A673 (cell line): ENCODE measurements at regions not wholly inside any gene's neighbourhood (a gene's known extent, or its start where the extent isn't known, plus 50 kb on each side); places are given as distances from the start of the nearest gene placed in this dataset.

Experiments used
- BruUV-seq: library from RNA; stranded (reverse); fragments of 400-500 nt; replicated peaks from 2 replicates; lab custom pipeline; 2021; lab: Mats Ljungman, UMichigan
- CTCF ChIA-PET: fragments of 300-600 bp; sonication (Branson Sonifier 250); formaldehyde crosslinking; loops from one replicate; lab custom pipeline; 2022; ENCODE audit warnings: antibody characterized with exemption; lab: Charles Lee
- POLR2A ChIA-PET: fragments of 300-600 bp; sonication (Branson Sonifier 250); formaldehyde crosslinking; loops from one replicate; lab custom pipeline; 2022; ENCODE audit warnings: antibody characterized with exemption; ENCODE audit not compliant: low non-redundant PET; lab: Charles Lee
- DNase-seq: peaks from one replicate; pipeline ENCODE4 v3.0.0-alpha.2; 2015; ENCODE audit warnings: low spot score
- H3K27ac ChIP-seq: fragments of 200-600 bp; sonication (generic); 2 replicates; pipeline ENCODE4 v1.5.1; 2016; ENCODE audit warnings: mixed run types, low read depth, mild to moderate bottlenecking, mixed read lengths, antibody characterized with exemption, low read length; ENCODE audit not compliant: poor library complexity, severe bottlenecking
- H3K27me3 ChIP-seq: fragments of 200-600 bp; sonication (generic); replicated peaks from 2 replicates; pipeline ENCODE4 v1.6.1; 2017; ENCODE audit warnings: mixed run types, low read depth, mild to moderate bottlenecking, mixed read lengths, antibody characterized with exemption, low read length; ENCODE audit not compliant: insufficient read depth, poor library complexity
- H3K36me3 ChIP-seq: fragments of 200-600 bp; sonication (generic); 2 replicates; pipeline ENCODE4 v1.6.1; 2016; ENCODE audit warnings: mixed run types, mild to moderate bottlenecking, mixed read lengths, antibody characterized with exemption, low read length; ENCODE audit not compliant: insufficient read depth, poor library complexity, severe bottlenecking
- H3K4me1 ChIP-seq: fragments of 200-600 bp; sonication (generic); 2 replicates; pipeline ENCODE4 v1.6.1; 2017; ENCODE audit warnings: mixed run types, mild to moderate bottlenecking, mixed read lengths, antibody characterized with exemption, low read length; ENCODE audit not compliant: insufficient read depth, poor library complexity, severe bottlenecking
- H3K4me3 ChIP-seq: fragments of 200-600 bp; sonication (generic); 2 replicates; pipeline ENCODE4 v1.5.1; 2016; ENCODE audit warnings: low read depth, mixed run types, mild to moderate bottlenecking, mixed read lengths, low read length; ENCODE audit not compliant: poor library complexity, severe bottlenecking
- H3K9me3 ChIP-seq: fragments of 200-600 bp; sonication (generic); 2 replicates; pipeline ENCODE4 v1.6.1; 2016; ENCODE audit warnings: mixed run types, low read depth, mild to moderate bottlenecking, mixed read lengths, antibody characterized with exemption, low read length; ENCODE audit not compliant: poor library complexity, severe bottlenecking
- EZH2 ChIP-seq: fragments of 200-600 bp; sonication (generic); IDR thresholded peaks from 2 replicates; pipeline ENCODE4 v1.6.1; 2017; ENCODE audit warnings: borderline replicate concordance, low read depth, mild to moderate bottlenecking, mixed read lengths, antibody characterized with exemption, low read length; ENCODE audit not compliant: poor library complexity, severe bottlenecking
- intact Hi-C: fragments of 100-400 bp; cut with micrococcal nuclease; formaldehyde crosslinking; loops from one replicate; pipeline ENCODE4 v1.10.0; 2022; ENCODE audit not compliant: unreplicated experiment
- TF ChIP-seq, protein P1 (sequence below): fragments of 300-800, 200-600 bp; sonication (generic); conservative IDR thresholded peaks from 2 replicates; pipeline ENCODE4 v1.5.1; 2017; ENCODE audit warnings: low read depth, mild to moderate bottlenecking, antibody characterized with exemption, low read length, moderate library complexity, mixed read lengths

DNA sequence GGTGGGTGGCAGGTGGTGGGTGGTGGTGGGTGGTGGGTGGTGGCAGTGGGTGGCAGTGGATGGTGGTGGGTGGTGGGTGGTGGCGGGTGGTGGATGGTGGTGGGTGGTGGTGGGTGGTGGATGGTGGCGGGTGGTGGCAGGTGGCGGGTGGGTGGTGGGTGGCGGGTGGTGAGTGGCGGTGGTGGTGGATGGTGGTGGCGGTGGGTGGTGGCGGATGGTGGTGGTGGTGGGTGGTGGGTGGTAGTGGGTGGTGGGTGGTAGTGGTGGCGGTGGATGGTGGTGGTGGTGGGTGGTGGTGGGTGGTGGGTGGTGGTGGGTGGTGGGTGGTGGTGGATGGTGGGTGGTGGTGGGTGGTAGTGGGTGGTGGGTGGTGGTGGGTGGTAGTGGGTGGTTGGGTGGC is 423.8 kb upstream of the PSMD7 start:
- CTCF ChIA-PET, result no interaction called here
- H3K27ac ChIP-seq, result no peak overlapping the region
- no peaks in the 10 kb centered on the region for H3K4me1 ChIP-seq
- peaks cover 65% of the 10 kb centered on the region for H3K27me3 ChIP-seq
- intact Hi-C loops, result loop anchor here (10.0 kb wide), 1 partner anchor 158 kb away; no protein-coding TSS in a partner anchor
- H3K4me3 ChIP-seq, result no peak overlapping the region
- no peak for TF ChIP-seq EZH2
- TF ChIP-seq, protein P1, sequence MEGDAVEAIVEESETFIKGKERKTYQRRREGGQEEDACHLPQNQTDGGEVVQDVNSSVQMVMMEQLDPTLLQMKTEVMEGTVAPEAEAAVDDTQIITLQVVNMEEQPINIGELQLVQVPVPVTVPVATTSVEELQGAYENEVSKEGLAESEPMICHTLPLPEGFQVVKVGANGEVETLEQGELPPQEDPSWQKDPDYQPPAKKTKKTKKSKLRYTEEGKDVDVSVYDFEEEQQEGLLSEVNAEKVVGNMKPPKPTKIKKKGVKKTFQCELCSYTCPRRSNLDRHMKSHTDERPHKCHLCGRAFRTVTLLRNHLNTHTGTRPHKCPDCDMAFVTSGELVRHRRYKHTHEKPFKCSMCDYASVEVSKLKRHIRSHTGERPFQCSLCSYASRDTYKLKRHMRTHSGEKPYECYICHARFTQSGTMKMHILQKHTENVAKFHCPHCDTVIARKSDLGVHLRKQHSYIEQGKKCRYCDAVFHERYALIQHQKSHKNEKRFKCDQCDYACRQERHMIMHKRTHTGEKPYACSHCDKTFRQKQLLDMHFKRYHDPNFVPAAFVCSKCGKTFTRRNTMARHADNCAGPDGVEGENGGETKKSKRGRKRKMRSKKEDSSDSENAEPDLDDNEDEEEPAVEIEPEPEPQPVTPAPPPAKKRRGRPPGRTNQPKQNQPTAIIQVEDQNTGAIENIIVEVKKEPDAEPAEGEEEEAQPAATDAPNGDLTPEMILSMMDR, result no peak
- H3K9me3 ChIP-seq, result no peaks in the 10 kb centered on the region
- no peak for DNase-seq
- H3K36me3 ChIP-seq, result no peaks in the 10 kb centered on the region
- POLR2A ChIA-PET, result interaction anchor here (0.7 kb wide), 1 partner anchor 178 kb away, joined by 4 read pairs; no protein-coding TSS in a partner anchor
- no TSS peak for BruUV-seq

DNA sequence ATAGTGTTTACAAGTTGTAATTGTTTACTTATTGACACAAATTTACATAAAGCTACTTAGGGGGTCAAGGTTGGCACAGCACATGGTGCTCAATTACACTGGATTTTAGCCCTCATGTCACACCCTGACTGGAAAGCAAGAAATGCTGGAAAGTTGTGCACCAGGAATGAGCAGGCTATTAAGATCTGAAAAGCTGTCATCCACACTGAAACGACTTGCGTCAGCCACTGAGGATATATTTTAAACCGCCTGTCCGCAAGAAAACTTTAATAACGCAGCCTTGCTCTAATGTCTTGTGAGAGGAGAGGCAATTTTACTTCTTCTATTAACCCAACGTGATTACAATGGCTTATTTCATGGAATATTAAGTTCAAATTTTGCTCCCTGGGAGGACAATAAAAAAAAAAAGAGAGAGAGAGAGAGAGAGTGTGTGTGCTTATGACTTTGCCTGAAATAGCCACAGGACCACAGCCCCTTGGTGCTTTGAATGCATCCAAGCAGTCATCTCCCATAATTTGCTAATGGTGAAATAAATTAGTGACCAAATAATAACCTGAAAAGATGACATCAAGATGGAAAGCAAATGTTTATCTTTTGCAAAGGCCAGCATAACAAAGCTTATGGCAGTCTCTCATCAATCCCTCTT is 425.4 kb upstream of the PSMD7 start:
- POLR2A ChIA-PET, result no interaction called here
- no TSS peak for BruUV-seq
- H3K4me1 ChIP-seq, result no peaks in the 10 kb centered on the region
- no peak overlapping the region for H3K27ac ChIP-seq
- no peak for DNase-seq
- H3K27me3 ChIP-seq, result peaks cover 57% of the 10 kb centered on the region
- no peaks in the 10 kb centered on the region for H3K9me3 ChIP-seq
- intact Hi-C loops, result loop anchor here (10.0 kb wide), 1 partner anchor 156 kb away; no protein-coding TSS in a partner anchor
- H3K4me3 ChIP-seq, result no peak overlapping the region
- TF ChIP-seq, protein P1, result no peak
- H3K36me3 ChIP-seq, result no peaks in the 10 kb centered on the region
- CTCF ChIA-PET, result no interaction called here

DNA sequence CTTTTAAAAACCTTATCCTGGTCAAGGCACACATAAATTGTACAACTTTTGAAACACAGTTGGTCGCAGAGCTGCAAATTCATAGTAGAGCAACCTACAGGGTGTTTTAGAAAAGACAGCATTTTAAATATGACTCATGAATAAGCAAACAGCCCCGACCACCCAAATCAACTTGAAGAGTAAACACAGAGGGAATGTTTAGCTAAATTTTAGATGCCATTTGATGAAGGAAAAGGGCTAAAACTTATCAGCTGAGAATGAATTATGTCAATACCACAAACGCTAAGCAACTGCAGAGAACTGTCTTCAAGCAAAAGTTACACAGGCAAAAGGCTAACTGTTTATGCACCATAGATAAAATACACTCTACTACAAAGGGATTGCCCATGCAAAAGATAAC is 427.5 kb upstream of the PSMD7 start:
- ChIA-PET POLR2A (no interaction called here), CTCF (no interaction called here)
- H3K27ac ChIP-seq, result no peak overlapping the region
- H3K27me3 ChIP-seq, result peaks cover 36% of the 10 kb centered on the region
- no peak overlapping the region for H3K4me3 ChIP-seq
- intact Hi-C loops, result no loop called here
- no TSS peak for BruUV-seq
- H3K4me1 ChIP-seq, result no peaks in the 10 kb centered on the region
- no peak for DNase-seq
- TF ChIP-seq, protein P1, result no peak
- TF ChIP-seq EZH2, result no peak
- no peaks in the 10 kb centered on the region for H3K36me3 ChIP-seq
- H3K9me3 ChIP-seq, result no peaks in the 10 kb centered on the region
